Activated naive CD4-positive, alpha-beta T cell (primary cell): ENCODE measurements at regions not wholly inside any gene's neighbourhood (a gene's known extent, or its start where the extent isn't known, plus 50 kb on each side); places are given as distances from the start of the nearest gene placed in this dataset.

Experiments used
- DNase-seq, 4 experiments: peaks; one replicate each; lab custom pipeline; 2025; lab: John Stamatoyannopoulos, UW

GRCh38 chr9:106668534-106668933, 194.4 kb upstream of the ZNF462 start:
- no peak for DNase-seq

- DNase-seq = no peak
These were observed 193.1 kb upstream of the ZNF462 start for GRCh38 chr9:106669835-106670234.

- no peak for DNase-seq
These were observed 192.5 kb upstream of the ZNF462 start for GRCh38 chr9:106670418-106670817.

GRCh38 chr9:106675780-106676179, 187.2 kb upstream of the ZNF462 start:
- no peak for DNase-seq

GRCh38 chr9:106677374-106677773, 185.6 kb upstream of the ZNF462 start:
- no peak for DNase-seq

GRCh38 chr9:106677830-106678229, 185.1 kb upstream of the ZNF462 start:
- no peak for DNase-seq

- no peak for DNase-seq
These were observed 184.7 kb upstream of the ZNF462 start for GRCh38 chr9:106678273-106678672.

GRCh38 chr9:106682420-106682819, 180.5 kb upstream of the ZNF462 start:
- DNase-seq = no peak

GRCh38 chr9:106683454-106683853, 179.5 kb upstream of the ZNF462 start:
- DNase-seq = no peak

GRCh38 chr9:106684940-106685695, 177.8 kb upstream of the ZNF462 start:
- DNase-seq = no peak

- no peak for DNase-seq
These were observed 173.9 kb upstream of the ZNF462 start for GRCh38 chr9:106689089-106689488.

GRCh38 chr9:106691627-106692026, 171.3 kb upstream of the ZNF462 start:
- no peak for DNase-seq

GRCh38 chr9:106693558-106693957, 169.4 kb upstream of the ZNF462 start:
- no peak for DNase-seq

GRCh38 chr9:106696804-106697203, 166.2 kb upstream of the ZNF462 start:
- no peak for DNase-seq

- no peak for DNase-seq
These were observed 165.6 kb upstream of the ZNF462 start for GRCh38 chr9:106697390-106697749.

GRCh38 chr9:106697750-106698502, 165.0 kb upstream of the ZNF462 start:
- DNase-seq = no peak

- no peak for DNase-seq
These were observed 162.3 kb upstream of the ZNF462 start for GRCh38 chr9:106700676-106701075.

- no peak for DNase-seq
These were observed 161.4 kb upstream of the ZNF462 start for GRCh38 chr9:106701611-106702010.

GRCh38 chr9:106704056-106704615, 158.8 kb upstream of the ZNF462 start:
- no peak for DNase-seq

- no peak for DNase-seq
These were observed 155.7 kb upstream of the ZNF462 start for GRCh38 chr9:106707291-106707690.

- DNase-seq = no peak
These were observed 155.1 kb upstream of the ZNF462 start for GRCh38 chr9:106707738-106708474.

- no peak for DNase-seq
These were observed 154.4 kb upstream of the ZNF462 start for GRCh38 chr9:106708475-106709146.
